ENCODE measurements at regions not wholly inside any gene's neighbourhood (a gene's known extent, or its start where the extent isn't known, plus 50 kb on each side); places are given as distances from the start of the nearest gene placed in this dataset.

DNA sequence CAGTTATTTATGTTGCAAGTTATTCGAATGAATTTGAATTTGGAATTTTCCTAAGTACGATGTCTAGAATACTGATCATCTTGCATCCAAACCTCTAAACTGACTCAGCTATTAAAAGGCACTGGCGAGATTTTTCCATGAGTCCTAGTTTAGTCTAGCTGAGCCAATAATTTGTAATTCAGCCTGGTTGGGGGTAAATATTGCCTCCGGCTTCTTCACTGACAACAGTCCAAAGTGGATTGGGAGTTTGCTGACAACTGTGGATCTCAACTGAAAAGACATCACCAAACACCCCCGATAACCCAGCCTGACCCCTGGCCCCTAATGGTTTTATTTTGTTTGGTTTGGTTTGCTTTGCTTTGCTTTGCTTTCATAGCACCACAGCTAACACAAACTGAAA, 189.8 kb upstream of the DAPK1 start:
- TF ChIP-seq, protein P1, sequence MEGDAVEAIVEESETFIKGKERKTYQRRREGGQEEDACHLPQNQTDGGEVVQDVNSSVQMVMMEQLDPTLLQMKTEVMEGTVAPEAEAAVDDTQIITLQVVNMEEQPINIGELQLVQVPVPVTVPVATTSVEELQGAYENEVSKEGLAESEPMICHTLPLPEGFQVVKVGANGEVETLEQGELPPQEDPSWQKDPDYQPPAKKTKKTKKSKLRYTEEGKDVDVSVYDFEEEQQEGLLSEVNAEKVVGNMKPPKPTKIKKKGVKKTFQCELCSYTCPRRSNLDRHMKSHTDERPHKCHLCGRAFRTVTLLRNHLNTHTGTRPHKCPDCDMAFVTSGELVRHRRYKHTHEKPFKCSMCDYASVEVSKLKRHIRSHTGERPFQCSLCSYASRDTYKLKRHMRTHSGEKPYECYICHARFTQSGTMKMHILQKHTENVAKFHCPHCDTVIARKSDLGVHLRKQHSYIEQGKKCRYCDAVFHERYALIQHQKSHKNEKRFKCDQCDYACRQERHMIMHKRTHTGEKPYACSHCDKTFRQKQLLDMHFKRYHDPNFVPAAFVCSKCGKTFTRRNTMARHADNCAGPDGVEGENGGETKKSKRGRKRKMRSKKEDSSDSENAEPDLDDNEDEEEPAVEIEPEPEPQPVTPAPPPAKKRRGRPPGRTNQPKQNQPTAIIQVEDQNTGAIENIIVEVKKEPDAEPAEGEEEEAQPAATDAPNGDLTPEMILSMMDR (IDR thresholded peaks at IDR 0.05; ENCODE audit: low read depth, low read length, poor library complexity, severe bottlenecking) = no peak
- TF ChIP-seq EZH2phosphoT487 (IDR thresholded peaks at IDR 0.05; ENCODE audit: borderline replicate concordance, low read length) = no peak

Measured in DOHH2 (cell line).